ENCODE measurements at regions not wholly inside any gene's neighbourhood (a gene's known extent, or its start where the extent isn't known, plus 50 kb on each side); places are given as distances from the start of the nearest gene placed in this dataset.
"Not testable (repeated sequence)": the region's sequence is repeated elsewhere in the genome, so short reads cannot be mapped to it uniquely, and the experiment has no call there.

GRCh38 chr5:50898966-50899365, 232.5 kb downstream of the PARP8 start:
- no peaks in the 10 kb centered on the region for H3F3A ChIP-seq (ENCODE audit: insufficient read depth)

GRCh38 chr5:50900952-50901510, 234.6 kb downstream of the PARP8 start:
- Histone ChIP-seq H3K9me2 (ENCODE audit: insufficient read depth) (no peaks in the 10 kb centered on the region), H3K4me3 (no peak overlapping the region), H4K20me1 (ENCODE audit: insufficient read depth) (no peaks in the 10 kb centered on the region), H3K27me3 (replicated peaks; ENCODE audit: insufficient read depth) (no peaks in the 10 kb centered on the region), H3K79me2 (ENCODE audit: insufficient read depth) (no peaks in the 10 kb centered on the region), H3K36me3 (ENCODE audit: low read depth) (no peaks in the 10 kb centered on the region), H3K9me3 (ENCODE audit: low read depth) (no peaks in the 10 kb centered on the region), H3K27ac (no peak overlapping the region), H3F3A (ENCODE audit: insufficient read depth) (no peaks in the 10 kb centered on the region), H3K9ac (no peak overlapping the region), H3K4me2 (ENCODE audit: unreplicated experiment) (no peak overlapping the region), H3K4me1 (ENCODE audit: insufficient read depth) (no peaks in the 10 kb centered on the region), H2AFZ (no peak overlapping the region)
- in situ Hi-C loops (cut with MboI): no loop called here
- TF ChIP-seq EZH2 (IDR thresholded peaks at IDR 0.05; ENCODE audit: insufficient read depth, poor library complexity, severe bottlenecking) (no peak), EZH2phosphoT487 (IDR thresholded peaks at IDR 0.05; ENCODE audit: insufficient read depth, low read depth) (no peak)
- no peak for DNase-seq
- 46 to 51% methylated on average over 3 of the region's 3 CpGs for WGBS, 2 experiments (ENCODE audit: low coverage in 1 of 2, low lambda C conversion rate in 2 of 2, missing lambda C conversion rate in 2 of 2)

More at GRCh38 chr5:50898966-50899365, 232.5 kb downstream of the PARP8 start:
- Histone ChIP-seq H3K4me1 (ENCODE audit: insufficient read depth) (no peaks in the 10 kb centered on the region), H3K27ac (no peak overlapping the region), H3K27me3 (replicated peaks; ENCODE audit: insufficient read depth) (no peaks in the 10 kb centered on the region), H3K79me2 (ENCODE audit: insufficient read depth) (no peaks in the 10 kb centered on the region), H3K9me2 (ENCODE audit: insufficient read depth) (no peaks in the 10 kb centered on the region), H3K9ac (no peak overlapping the region), H3K9me3 (ENCODE audit: low read depth) (no peaks in the 10 kb centered on the region), H3K4me3 (no peak overlapping the region), H3K36me3 (ENCODE audit: low read depth) (no peaks in the 10 kb centered on the region), H3K4me2 (ENCODE audit: unreplicated experiment) (no peak overlapping the region), H4K20me1 (ENCODE audit: insufficient read depth) (no peaks in the 10 kb centered on the region), H2AFZ (no peak overlapping the region)
- DNase-seq: no peak
- TF ChIP-seq EZH2phosphoT487 (IDR thresholded peaks at IDR 0.05; ENCODE audit: insufficient read depth, low read depth) (no peak), EZH2 (IDR thresholded peaks at IDR 0.05; ENCODE audit: insufficient read depth, poor library complexity, severe bottlenecking) (no peak)
- in situ Hi-C loops (cut with MboI): no loop called here

- Histone ChIP-seq H3K36me3 (ENCODE audit: low read depth) (no peaks in the 10 kb centered on the region), H3K79me2 (ENCODE audit: insufficient read depth) (no peaks in the 10 kb centered on the region), H2AFZ (no peak overlapping the region), H3K4me2 (ENCODE audit: unreplicated experiment) (no peak overlapping the region), H3K4me1 (ENCODE audit: insufficient read depth) (no peaks in the 10 kb centered on the region), H3K4me3 (no peak overlapping the region), H3K27me3 (replicated peaks; ENCODE audit: insufficient read depth) (no peaks in the 10 kb centered on the region), H3F3A (ENCODE audit: insufficient read depth) (no peaks in the 10 kb centered on the region), H3K27ac (no peak overlapping the region), H3K9me2 (ENCODE audit: insufficient read depth) (no peaks in the 10 kb centered on the region), H3K9ac (no peak overlapping the region), H3K9me3 (ENCODE audit: low read depth) (no peaks in the 10 kb centered on the region), H4K20me1 (ENCODE audit: insufficient read depth) (no peaks in the 10 kb centered on the region)
- in situ Hi-C loops (cut with MboI): no loop called here
- no peak for TF ChIP-seq EZH2phosphoT487 (IDR thresholded peaks at IDR 0.05; ENCODE audit: insufficient read depth, low read depth)
- TF ChIP-seq EZH2 (IDR thresholded peaks at IDR 0.05; ENCODE audit: insufficient read depth, poor library complexity, severe bottlenecking): no peak
- WGBS, 2 experiments (ENCODE audit: low coverage in 1 of 2, low lambda C conversion rate in 2 of 2, missing lambda C conversion rate in 2 of 2): 16% methylated on average over 2 of the region's 2 CpGs
- no peak for DNase-seq
Observed at GRCh38 chr5:50903651-50904050, 237.2 kb downstream of the PARP8 start.

- Histone ChIP-seq H3K27me3 (replicated peaks; ENCODE audit: insufficient read depth) (no peaks in the 10 kb centered on the region), H3K4me3 (no peak overlapping the region), H3K9ac (no peak overlapping the region), H3K9me3 (ENCODE audit: low read depth) (no peaks in the 10 kb centered on the region), H2AFZ (no peak overlapping the region), H3K4me2 (ENCODE audit: unreplicated experiment) (no peak overlapping the region), H3K4me1 (ENCODE audit: insufficient read depth) (no peaks in the 10 kb centered on the region), H3K9me2 (ENCODE audit: insufficient read depth) (no peaks in the 10 kb centered on the region), H3K36me3 (ENCODE audit: low read depth) (no peaks in the 10 kb centered on the region), H3K79me2 (ENCODE audit: insufficient read depth) (no peaks in the 10 kb centered on the region), H4K20me1 (ENCODE audit: insufficient read depth) (no peaks in the 10 kb centered on the region), H3K27ac (no peak overlapping the region), H3F3A (ENCODE audit: insufficient read depth) (no peaks in the 10 kb centered on the region)
- in situ Hi-C loops (cut with MboI): no loop called here
- no peak for DNase-seq
- no peak for TF ChIP-seq EZH2 (IDR thresholded peaks at IDR 0.05; ENCODE audit: insufficient read depth, poor library complexity, severe bottlenecking)
- no peak for TF ChIP-seq EZH2phosphoT487 (IDR thresholded peaks at IDR 0.05; ENCODE audit: insufficient read depth, low read depth)
- 14 to 31% methylated on average over 2 of the region's 2 CpGs for WGBS, 2 experiments (ENCODE audit: low coverage in 1 of 2, low lambda C conversion rate in 2 of 2, missing lambda C conversion rate in 2 of 2)
Observed at GRCh38 chr5:50905996-50906570, 239.6 kb downstream of the PARP8 start.

GRCh38 chr5:50920160-50920559, 253.7 kb downstream of the PARP8 start:
- H3K36me3 ChIP-seq (ENCODE audit: low read depth); H3K9ac ChIP-seq; H3F3A ChIP-seq (ENCODE audit: insufficient read depth); H3K9me2 ChIP-seq (ENCODE audit: insufficient read depth); H3K27me3 ChIP-seq (replicated peaks; ENCODE audit: insufficient read depth); DNase-seq; H3K27ac ChIP-seq; H3K9me3 ChIP-seq (ENCODE audit: low read depth); H3K79me2 ChIP-seq (ENCODE audit: insufficient read depth); H3K4me2 ChIP-seq (ENCODE audit: unreplicated experiment); H2AFZ ChIP-seq; H4K20me1 ChIP-seq (ENCODE audit: insufficient read depth); H3K4me1 ChIP-seq (ENCODE audit: insufficient read depth); H3K4me3 ChIP-seq; in situ Hi-C loops (cut with MboI): not testable (repeated sequence)
- 70 to 72% methylated on average over 13 of the region's 13 CpGs for WGBS, 2 experiments (ENCODE audit: low coverage in 1 of 2, low lambda C conversion rate in 2 of 2, missing lambda C conversion rate in 2 of 2)
